Testis (tissue), 2 donors: ENCODE measurements at regions not wholly inside any gene's neighbourhood (a gene's known extent, or its start where the extent isn't known, plus 50 kb on each side); places are given as distances from the start of the nearest gene placed in this dataset.

Experiments used
- CTCF ChIP-seq, 3 experiments: fragments of 450-650 bp in 2 of 3; fragments of 200-600 bp in 1 of 3; sonication (generic) in 1 of 3; IDR thresholded peaks; one replicate each; pipeline ENCODE4 v1.5.1; 2016 to 2019; ENCODE audit warnings: antibody characterized with exemption in 3 of 3, mild to moderate bottlenecking in 2 of 3, moderate library complexity in 1 of 3
- POLR2A ChIP-seq: fragments of 450-650 bp; IDR thresholded peaks from one replicate; pipeline ENCODE4 v1.6.1; 2017; ENCODE audit warnings: antibody characterized with exemption, mild to moderate bottlenecking, moderate library complexity

- no peak for TF ChIP-seq POLR2A
- no peak for TF ChIP-seq CTCF (IDR thresholded peaks at IDR 0.05)
Observed at GRCh38 chr17:63106050-63106449, 140.0 kb downstream of the TANC2 start.
